Dedifferentiated amniotic fluid mesenchymal stem cell (primary cell): ENCODE measurements at regions not wholly inside any gene's neighbourhood (a gene's known extent, or its start where the extent isn't known, plus 50 kb on each side); places are given as distances from the start of the nearest gene placed in this dataset.
"Not testable (repeated sequence)": the region's sequence is repeated elsewhere in the genome, so short reads cannot be mapped to it uniquely, and the experiment has no call there.

Source experiments
- DNase-seq: peaks from one replicate; pipeline ENCODE4 v3.0.0-alpha.2; 2016; ENCODE audit errors: extremely low spot score

DNA sequence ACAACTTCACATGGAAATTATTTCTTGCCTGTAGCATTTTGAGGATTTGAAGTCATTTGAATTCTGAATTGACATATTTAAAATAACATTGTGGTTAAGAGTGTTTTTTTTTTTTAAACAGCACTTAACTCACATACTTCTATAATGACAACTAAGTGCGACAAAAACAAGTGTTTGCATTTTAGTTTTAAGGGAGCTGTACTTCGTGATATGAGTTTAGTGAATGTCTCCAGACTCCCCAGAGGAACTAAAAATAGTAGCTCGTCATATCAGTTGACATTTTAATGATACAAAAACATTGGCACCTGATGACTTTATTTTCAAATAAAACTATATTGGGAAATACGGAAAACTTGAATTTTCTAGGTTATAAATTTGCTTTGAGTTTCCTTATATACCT is 389.6 kb upstream of the MON1B start:
- DNase-seq: no peak

DNA sequence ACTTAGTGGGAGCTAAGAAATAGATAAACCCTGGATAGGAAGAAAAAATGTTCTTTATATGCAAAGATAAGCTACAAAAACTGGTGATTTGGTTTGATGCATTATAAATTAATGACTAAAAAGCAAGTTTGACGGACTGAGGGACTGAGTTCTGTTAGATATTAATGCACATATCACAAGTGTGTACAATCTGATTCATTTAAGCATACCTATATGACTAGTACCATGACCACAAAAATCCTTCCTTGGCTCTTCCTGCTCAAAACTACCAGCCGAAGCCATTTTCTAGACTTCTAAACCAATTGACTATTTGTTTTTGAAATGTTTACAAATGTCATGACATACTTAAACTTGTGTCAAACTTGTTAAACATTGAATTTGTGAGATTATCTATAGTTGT is 374.5 kb upstream of the MON1B start:
- DNase-seq: no peak

DNA sequence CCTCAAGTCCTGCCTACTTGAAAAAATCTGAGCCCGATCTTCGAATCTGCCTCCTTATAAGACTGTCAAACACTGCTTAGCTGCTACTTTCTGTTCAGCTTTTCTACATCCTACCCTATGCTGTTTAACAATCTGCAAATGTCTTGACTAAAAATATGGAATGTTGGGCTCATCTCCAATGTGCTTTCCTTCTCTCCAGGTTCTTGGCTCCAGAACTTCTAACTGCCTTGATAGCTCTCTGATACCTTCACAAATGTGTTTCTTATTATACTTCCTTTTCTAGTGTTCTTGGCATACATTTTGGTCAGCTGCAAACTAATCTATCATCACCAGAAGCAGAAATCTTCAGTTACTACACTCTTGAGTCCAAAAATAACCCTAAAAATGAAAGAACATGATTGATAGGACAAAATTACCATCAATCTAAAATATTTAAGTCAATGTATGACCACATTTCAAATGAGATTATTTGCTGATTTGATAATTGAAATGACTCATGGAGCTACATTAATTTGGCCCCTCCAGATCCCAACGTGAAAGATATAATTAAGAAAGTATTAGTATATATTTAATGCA is 372.3 kb upstream of the MON1B start:
- no peak for DNase-seq

DNA sequence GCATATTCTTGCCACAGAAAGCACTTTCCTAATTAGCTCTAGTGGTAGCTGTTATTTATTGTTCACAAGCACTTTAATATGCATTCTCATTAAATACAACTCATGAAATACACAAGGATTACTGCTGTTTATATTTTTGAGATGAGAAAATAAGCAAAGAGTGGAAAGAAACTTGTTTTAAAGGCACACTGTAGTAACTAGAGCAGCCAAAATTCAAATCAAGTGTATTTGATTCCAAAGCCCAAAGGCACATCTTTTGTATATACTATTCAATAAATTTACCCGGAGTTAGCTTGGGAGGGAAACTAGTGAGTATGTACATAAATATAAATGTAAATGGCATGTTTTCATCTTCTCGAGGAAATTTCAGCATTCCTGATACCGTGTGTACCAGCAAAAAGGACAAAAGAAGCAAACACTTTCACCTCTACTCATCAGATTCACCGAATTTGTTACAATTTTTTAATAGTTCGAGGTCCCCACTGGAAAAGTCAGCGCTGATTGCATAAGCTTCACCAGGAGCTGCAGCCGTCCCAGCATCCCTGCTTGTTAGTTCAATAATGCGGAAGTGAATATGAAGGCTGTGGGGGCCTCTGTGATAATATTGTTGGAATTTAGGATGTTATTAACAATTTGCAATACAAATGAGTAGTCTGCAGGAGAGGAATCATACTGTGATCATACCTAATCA is 371.6 kb upstream of the MON1B start:
- no peak for DNase-seq

DNA sequence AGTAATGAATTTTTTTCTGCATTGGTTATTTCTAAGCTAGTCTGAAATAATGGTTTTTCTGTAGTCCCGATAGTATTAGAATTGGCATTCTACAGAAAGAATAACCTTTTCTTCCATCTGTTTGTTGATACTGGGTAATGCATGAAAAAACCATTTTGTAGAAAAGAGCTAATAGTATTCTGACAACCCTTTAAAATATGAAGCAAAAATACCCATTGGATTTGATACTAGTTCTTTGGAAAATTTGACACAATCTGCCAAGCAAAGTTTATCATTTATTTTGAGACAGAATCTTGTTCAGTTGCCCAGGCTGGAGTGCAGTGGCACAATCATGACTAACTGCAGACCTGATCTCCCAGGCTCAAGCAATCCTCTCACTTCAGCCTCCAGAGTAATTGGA is 366.8 kb upstream of the MON1B start:
- DNase-seq: no peak

DNA sequence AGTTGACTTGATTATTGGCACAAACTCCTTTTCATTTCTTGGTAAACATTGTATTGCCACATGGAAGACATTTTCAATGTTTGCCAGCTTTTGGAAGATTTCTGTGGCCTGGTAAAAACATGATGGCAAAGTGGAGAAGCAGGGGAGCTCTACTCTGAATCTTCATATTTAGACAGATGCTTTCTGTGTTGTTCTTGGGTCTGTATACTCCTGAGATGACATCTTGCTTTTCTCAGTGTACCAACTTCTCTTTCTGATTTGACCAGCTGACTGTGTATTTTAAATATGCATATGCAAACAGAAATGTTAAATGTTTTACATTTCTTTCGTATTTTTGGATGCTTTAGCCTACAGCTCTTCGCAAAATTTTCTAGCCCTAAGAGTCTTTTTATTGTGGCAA is 366.2 kb upstream of the MON1B start:
- no peak for DNase-seq

DNA sequence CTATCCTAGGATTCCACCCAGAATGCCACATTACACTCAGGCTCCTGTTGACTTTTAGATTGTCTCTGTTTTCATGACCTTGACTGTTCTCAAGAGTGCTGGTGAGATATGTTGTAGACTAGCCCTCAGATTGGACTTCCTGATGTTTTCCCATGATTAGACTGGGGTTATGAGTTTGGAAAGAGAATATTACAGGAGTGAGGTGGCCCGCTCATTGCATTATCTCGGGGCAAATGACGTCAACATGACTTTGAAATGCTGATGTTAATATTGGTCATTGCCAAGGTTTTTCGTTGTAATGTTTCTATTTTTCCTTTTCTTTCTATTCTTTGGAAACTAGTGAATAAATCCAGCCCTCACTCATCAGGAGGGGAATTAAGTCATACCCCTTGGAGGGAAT is 355.7 kb upstream of the MON1B start:
- no peak for DNase-seq

DNA sequence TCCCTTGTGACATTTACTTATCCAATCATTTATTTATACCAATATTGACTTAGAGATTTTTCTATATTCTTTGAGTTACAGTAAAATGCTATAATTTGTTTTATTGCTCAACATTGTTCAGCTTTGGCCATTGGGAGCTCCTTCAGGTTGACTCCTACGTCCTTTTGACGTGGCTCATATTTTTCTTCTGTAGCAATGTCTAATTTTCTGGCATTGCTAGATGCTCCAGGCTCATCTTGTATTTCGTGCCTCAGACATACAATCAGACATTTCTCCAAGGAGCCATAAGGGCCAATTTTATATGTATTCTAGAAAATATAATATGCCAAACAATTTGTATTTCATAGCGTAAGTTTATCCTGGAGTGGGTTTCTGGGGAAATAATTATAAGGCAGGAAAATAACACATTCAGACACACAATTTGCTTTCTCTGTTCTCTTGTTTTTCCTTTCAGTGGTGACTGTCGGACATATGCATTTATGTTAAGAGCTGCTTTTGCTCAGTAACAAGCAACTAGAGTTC is 355.1 kb upstream of the MON1B start:
- no peak for DNase-seq

DNA sequence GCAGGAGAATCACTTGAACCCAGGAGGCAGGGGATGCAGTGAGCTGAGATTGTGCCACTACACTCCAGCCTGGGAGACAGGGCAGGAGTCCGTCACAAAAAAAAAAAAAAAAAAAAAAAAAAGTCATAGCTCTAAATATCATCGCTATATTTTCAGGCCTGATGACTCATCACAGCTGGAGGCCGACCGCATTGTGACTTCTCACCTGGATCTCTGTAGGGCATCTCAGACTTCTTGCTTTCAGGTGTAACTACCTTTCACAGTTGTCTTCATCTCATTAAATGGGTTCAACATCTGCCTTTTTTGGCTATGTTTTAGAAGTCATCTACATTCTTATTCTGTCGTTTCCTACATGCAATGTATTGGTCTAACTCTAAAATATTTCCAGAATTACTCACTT is 353.1 kb upstream of the MON1B start:
- no peak for DNase-seq

DNA sequence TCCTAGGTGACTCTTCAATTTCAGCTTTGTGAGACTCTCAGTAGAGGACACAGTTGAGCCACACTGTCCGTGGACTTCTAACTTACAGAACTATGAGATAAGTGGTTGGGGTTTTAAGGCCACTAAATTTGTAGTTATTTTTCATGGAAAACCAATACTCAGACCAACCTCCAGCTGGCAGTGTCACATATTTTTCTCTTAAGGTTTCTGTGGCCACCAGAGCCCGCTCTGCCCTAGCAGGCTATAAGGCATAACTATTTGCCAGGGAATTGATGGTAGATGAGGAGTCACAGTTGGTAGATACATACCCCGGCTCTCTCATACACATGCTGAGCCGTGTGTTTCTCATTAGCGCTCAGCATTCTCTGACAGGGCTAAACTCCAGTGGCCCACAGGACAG is 336.8 kb upstream of the MON1B start:
- no peak for DNase-seq

DNA sequence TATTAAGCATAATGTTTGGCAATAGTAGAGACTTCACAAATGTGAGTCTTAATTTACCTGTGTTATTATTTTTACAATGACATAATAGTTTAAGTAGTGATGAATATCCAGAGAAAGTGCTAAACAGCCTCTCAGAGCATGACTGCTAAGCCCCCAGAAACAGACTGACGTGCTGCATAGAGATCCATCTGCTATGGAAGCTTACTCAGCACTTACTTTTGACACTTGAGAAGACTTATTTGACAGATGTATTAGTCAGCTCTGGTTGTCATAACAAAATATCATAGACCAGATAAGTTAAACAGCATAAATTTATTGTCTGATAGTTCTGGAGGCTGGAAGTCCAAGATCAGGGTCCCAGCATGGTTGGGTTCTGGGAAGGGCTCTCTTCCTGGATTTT is 334.9 kb upstream of the MON1B start:
- no peak for DNase-seq

DNA sequence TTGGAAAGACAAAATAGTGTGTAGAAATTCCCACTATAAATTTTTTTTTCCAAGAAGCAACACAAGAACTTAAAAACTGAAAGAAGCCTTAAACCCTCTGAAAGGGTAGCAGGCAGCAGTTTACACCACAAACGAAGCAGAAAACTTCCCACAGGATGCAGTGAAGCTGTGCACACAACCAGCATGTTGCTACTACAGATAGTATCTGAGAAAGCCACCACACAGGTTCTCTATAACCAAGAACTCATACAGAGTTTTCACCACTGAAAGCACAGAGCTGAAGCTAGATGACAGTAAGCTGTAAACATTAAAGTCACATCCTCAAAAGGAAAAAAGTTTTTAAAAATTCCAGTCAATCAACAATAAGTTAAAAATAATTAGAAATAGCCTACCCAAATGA is 333.6 kb upstream of the MON1B start:
- no peak for DNase-seq

DNA sequence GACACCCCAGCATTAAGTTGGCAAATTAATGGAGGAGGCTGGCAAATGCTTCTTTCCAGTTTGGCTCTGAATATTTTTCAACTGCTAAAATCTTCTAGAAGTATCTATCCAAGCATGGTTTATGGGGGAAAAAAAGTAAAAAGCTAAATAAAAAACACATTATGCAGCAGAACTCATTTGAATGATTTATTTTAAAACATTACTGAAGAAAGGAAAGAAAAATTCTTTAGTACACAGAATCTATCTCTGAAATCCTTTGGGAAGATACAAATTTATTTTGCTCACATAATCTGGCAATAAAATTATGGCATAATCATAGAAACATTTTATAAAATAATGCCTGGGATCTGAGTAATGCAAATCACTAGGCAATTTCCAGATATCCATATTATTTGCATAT is 328.1 kb upstream of the MON1B start:
- DNase-seq: no peak

DNA sequence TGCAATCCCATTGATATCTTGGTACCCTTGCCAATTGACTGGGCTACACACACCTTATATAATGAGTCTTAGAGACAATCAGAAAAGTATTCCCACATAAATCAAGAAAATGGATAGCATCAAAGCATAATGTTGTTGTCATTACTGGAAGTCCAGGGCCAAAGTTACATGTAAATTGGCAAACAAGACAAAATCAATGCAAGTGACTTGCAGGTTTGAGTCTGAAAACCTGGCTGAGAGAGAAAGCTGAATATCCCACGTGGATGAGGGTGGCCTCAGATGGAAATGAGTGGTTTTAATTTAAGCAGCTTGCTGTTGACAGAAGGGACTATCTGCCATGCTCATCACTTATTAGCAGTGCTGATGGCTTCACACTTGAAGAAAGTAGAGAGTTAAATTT is 324.0 kb upstream of the MON1B start:
- no peak for DNase-seq

DNA sequence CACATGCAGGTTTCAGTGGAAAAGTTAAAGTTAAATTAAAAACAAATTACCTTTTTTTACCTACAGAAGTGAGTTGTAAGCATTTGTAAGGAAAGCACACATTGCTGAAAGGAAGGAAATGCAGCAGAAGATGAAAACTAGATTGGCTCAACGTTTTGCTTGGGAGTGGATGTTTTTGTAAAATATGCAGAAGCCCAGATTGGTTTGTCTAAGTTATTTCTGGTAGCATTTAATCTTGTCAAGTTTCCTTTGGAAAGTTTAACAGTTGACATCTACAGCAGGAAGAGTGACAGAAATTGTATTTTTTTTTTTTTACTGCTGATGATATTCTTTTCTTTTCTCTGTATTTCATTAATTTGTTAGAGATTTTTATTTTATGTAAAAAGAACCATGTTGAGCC is 315.1 kb upstream of the MON1B start:
- no peak for DNase-seq

DNA sequence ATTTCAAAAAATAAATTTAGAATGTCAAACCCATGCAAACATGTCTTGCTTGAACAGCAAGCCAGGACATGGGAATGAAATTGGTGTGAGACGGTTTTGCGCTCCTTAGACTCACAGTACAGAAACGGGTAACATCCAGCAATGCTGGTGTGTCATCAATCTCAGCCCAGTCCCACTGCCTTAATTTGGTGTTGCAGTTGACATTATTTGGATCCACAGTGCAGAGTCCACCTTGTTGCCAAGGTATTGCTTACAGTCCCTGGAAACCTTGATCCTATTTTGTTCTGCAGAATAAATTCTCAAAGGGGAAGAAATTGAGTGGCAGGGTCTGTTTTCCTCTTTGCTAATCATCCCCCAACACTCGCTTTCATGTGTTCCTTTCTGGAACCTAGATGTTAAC is 311.6 kb upstream of the MON1B start:
- no peak for DNase-seq

DNA sequence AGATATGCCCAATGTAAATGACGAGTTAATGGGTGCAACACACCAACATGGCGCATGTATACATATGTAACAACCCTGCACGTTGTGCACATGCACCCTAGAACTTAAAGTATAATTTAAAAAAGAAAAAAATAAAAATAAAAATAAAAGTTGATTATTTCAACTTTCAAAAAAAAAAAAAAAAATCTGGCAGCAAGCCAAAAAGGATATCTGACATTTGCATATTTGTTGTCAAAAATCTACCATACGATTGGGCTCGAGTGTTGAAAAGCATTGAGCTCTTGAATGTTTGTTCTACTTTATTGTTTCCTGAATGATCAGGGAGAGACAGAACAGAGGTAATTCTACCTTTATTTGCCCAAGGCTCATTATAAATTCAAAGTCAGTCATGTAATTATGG is 310.5 kb upstream of the MON1B start:
- DNase-seq: not testable (repeated sequence)

DNA sequence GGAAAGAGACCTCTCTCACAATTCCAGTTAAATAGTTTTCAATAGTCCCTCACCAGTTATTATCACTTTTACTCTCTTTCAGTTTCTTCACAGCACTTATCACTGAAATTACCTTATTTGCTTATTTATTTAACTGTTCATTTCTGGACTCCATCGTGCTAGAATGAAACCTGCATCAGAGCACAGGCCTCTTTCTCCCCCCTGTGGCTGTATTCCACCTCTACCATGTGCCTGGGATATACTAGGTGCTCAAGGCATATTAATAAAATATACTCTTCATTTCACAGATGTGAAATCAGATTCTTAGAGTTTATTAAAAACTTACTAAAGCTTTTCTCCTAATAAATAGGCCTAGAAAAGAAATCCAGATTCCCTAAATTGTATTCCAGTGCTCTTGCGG is 308.9 kb upstream of the MON1B start:
- no peak for DNase-seq

DNA sequence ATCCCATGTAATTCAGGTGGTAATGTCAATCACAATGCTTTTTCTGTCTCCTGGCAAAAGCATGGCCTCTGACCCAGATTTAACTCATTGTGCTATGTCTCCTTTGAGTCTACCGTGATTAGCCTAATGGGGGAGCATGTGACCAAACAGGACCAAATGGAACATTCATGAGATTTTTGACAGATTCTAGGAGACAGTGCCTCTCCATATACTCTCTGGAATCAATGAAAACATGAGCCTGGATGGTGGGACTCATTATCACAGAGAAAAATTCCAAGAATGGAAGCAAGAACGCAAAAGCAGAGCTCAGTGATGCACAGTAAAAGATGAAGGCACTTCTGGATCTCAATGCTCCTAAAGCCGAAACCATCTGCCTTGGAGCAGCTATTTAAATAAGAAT is 307.9 kb upstream of the MON1B start:
- DNase-seq: no peak

DNA sequence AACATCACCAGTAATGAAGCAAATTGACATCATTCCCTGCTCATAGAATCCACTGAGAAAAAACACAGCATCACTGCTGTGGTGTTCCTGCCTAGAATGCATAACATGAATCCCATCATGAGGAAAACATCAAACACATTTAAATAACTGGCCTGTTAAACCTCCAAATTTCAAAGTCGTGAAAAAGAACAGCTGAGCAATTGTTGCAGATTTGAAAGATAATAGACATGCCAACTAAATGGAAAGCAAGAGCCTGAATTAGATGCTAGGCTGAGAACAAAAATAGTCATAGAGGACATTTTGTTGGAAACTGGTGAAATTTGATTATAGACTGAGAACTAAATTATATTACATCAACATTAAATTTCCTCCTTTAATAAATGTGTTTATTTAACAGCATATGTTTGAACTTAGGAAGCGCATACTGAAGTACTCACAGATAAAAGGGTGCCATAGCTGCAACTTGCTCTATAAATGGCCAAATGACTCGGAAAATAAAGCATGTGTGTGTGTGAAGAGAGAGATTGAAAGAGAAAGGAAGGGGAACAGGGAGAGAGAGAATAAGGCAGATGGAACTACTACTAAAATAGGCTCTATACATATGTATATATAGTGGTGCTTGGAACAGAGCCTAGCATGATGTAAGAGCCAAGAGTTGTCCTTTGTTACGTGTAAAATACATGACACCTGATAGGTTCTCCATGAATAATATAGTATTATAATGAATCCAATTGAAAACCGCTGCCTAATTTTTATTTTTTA is 305.0 kb upstream of the MON1B start:
- DNase-seq: no peak

DNA sequence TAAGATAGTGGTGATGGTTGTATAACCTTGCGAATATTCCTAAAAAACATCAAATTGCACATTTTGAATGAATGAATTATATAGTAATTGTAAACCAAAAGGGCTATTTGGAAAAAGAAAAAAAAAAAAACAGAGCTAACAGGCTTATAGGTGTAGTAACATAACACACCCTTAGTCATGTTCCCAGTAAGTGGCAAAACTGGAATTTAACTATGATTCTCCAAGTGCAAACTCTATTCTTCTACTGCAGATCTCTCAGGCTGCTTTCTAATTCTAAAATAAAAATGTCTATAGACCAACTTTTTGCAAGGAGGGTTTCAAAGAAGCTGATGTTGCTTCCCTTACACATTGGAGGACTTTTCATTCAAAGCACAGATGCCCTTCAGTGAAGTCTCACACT is 293.2 kb upstream of the MON1B start:
- DNase-seq: no peak

DNA sequence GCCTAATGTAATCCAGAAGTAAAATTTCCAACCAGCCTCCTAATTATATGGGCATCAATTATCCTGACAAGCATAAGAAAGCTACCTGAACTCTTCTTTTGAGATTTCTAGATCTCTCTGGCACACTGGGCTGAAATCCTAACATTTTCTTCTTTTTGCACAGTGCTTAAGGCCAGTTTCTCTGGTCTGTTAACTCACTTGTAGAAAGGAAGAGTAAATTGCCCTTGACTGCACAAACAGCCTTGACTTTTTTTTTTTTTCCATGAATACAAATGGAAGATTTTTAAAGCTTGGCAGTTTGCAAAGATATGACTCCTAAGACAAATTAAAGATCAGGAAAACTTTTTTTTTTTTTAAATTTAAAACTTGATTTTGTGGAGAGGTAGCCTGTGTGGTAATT is 291.2 kb upstream of the MON1B start:
- DNase-seq: no peak
